NT2/D1 (cell line): ENCODE measurements at regions not wholly inside any gene's neighbourhood (a gene's known extent, or its start where the extent isn't known, plus 50 kb on each side); places are given as distances from the start of the nearest gene placed in this dataset.

Experiments used
- YY1 ChIP-seq: IDR thresholded peaks from 2 replicates; pipeline ENCODE4 v1.6.1; 2011; ENCODE audit not compliant: insufficient read length, insufficient read depth
- ZNF274 ChIP-seq: IDR thresholded peaks from 2 replicates; pipeline ENCODE4 v1.6.1; 2011; ENCODE audit warnings: mild to moderate bottlenecking, low read depth, low read length

- TF ChIP-seq ZNF274 (no peak), YY1 (no peak)
These were observed 116.1 kb upstream of the TSC22D1 start for GRCh38 chr13:44692173-44692713.
